Panc1 (cell line): ENCODE measurements at regions not wholly inside any gene's neighbourhood (a gene's known extent, or its start where the extent isn't known, plus 50 kb on each side); places are given as distances from the start of the nearest gene placed in this dataset.

ENCODE experiments used
- ATAC-seq: fragments of 200-7000 bp; cut with Tn5 transposase; 2 replicates; pipeline ENCODE4 v1.9.1; 2020; ENCODE audit warnings: mild to moderate bottlenecking, moderate library complexity
- BruUV-seq: library from RNA; stranded (reverse); fragments of 400-500 nt; replicated peaks from 2 replicates; lab custom pipeline; 2021; lab: Mats Ljungman, UMichigan
- CTCF ChIA-PET: fragments of 300-600 bp; sonication (Branson Sonifier 250); formaldehyde crosslinking; loops from one replicate; lab custom pipeline; 2022; ENCODE audit warnings: antibody characterized with exemption; lab: Charles Lee
- POLR2A ChIA-PET: fragments of 300-600 bp; sonication (Branson Sonifier 250); formaldehyde crosslinking; loops from one replicate; lab custom pipeline; 2022; ENCODE audit warnings: antibody characterized with exemption; lab: Charles Lee
- DNase-seq: peaks from one replicate; pipeline ENCODE4 v3.0.0-alpha.2; 2010; ENCODE audit warnings: low read depth, low spot score
- H3K27ac ChIP-seq: 2 replicates; pipeline ENCODE4 v1.5.1; 2011; ENCODE audit warnings: mild to moderate bottlenecking, low read length, inconsistent platforms
- H3K27me3 ChIP-seq: fragments of 200-500 bp; sonication (Bioruptor generic); 2 replicates; pipeline ENCODE4 v1.6.0; 2014; ENCODE audit warnings: low read length, inconsistent platforms; ENCODE audit not compliant: control insufficient read depth, insufficient read depth
- H3K36me3 ChIP-seq: fragments of 200-500 bp; sonication (Bioruptor generic); 2 replicates; pipeline ENCODE4 v1.5.1; 2014; ENCODE audit warnings: inconsistent platforms, mild to moderate bottlenecking, low read length, moderate library complexity; ENCODE audit not compliant: control insufficient read depth, insufficient read depth
- H3K4me1 ChIP-seq: 2 replicates; pipeline ENCODE4 v1.5.1; 2011; ENCODE audit warnings: inconsistent platforms, mild to moderate bottlenecking, low read length, moderate library complexity; ENCODE audit not compliant: control insufficient read depth, insufficient read depth
- H3K4me3 ChIP-seq, 2 experiments: 2 replicates each; pipeline ENCODE4 v1.5.1; 2011 to 2012; ENCODE audit warnings: low read depth in 2 of 2, low read length in 2 of 2, mild to moderate bottlenecking in 2 of 2, inconsistent platforms in 1 of 2, moderate library complexity in 1 of 2
- H3K9me3 ChIP-seq: fragments of 200-500 bp; sonication (Bioruptor generic); 2 replicates; pipeline ENCODE4 v1.5.1; 2014; ENCODE audit warnings: low read depth, mild to moderate bottlenecking, inconsistent platforms, low read length, moderate library complexity; ENCODE audit not compliant: control insufficient read depth, insufficient read depth
- POLR2AphosphoS5 ChIP-seq: IDR thresholded peaks from 2 replicates; pipeline ENCODE4 v1.6.1; 2012; ENCODE audit warnings: mild to moderate bottlenecking, low read depth, low read length, moderate library complexity
- SIN3A ChIP-seq: IDR thresholded peaks from 2 replicates; pipeline ENCODE4 v1.6.1; 2012; ENCODE audit warnings: low read depth, mild to moderate bottlenecking, low read length, moderate library complexity, borderline replicate concordance; ENCODE audit not compliant: insufficient read depth
- TCF7L2 ChIP-seq: IDR thresholded peaks from 2 replicates; pipeline ENCODE4 v1.6.1; 2011; ENCODE audit warnings: mild to moderate bottlenecking, low read depth, low read length, inconsistent platforms
- in situ Hi-C: cut with HindIII; loops from 2 replicates; pipeline ENCODE4 v1.10.0; 2016; ENCODE audit warnings: low sequenced_read_pairs, low pct_unique_long_range_greater_than_20kb
- intact Hi-C: fragments of 100-400 bp; cut with micrococcal nuclease; formaldehyde crosslinking; loops from one replicate; pipeline ENCODE4 v1.10.0; 2022; ENCODE audit not compliant: unreplicated experiment
- TF ChIP-seq, protein P1 (sequence below), 2 experiments: IDR thresholded peaks; 2 replicates each; pipeline ENCODE4 v1.6.1; 2011 to 2012; ENCODE audit warnings: low read depth in 2 of 2, control low read depth in 1 of 2, low read length in 1 of 2, mild to moderate bottlenecking in 1 of 2, moderate library complexity in 1 of 2; ENCODE audit not compliant: insufficient read depth in 1 of 2
- TF ChIP-seq, protein P2 (sequence below): fragments of 450-650 bp; IDR thresholded peaks from 2 replicates; pipeline ENCODE4 v1.5.1; 2017; ENCODE audit warnings: mild to moderate bottlenecking

DNA sequence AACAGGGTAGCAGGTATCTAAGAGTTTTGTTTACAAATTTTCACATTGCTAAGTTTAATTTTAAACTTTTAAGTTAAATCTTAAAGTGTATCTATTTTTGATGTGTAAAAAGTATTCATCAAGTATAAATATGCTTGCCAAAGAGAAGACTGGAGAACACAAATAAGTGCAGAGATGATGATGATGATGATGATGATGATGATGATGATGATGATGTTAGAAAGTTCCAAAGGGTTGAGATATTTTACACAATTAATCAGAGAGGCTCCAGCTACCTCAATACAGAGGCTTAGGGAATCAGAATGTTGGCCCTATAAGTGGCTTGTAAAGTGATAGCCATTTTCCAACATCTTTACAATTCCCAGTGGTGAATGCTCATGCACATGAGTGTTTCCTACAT is 209.0 kb upstream of the NPVF start:
- in situ Hi-C loops, result no loop called here
- Histone ChIP-seq H3K27ac (no peak overlapping the region), H3K4me1 (no peaks in the 10 kb centered on the region), H3K9me3 (no peaks in the 10 kb centered on the region), H3K36me3 (no peaks in the 10 kb centered on the region), H3K27me3 (no peaks in the 10 kb centered on the region), H3K4me3 (no peak overlapping the region)
- no peak for ATAC-seq
- DNase-seq, result no peak
- ChIA-PET POLR2A (no interaction called here), CTCF (no interaction called here)
- intact Hi-C loops, result no loop called here
- BruUV-seq, result no TSS peak
- TF ChIP-seq POLR2AphosphoS5 (no peak), SIN3A (no peak), TCF7L2 (no peak)
- TF ChIP-seq, protein P1, sequence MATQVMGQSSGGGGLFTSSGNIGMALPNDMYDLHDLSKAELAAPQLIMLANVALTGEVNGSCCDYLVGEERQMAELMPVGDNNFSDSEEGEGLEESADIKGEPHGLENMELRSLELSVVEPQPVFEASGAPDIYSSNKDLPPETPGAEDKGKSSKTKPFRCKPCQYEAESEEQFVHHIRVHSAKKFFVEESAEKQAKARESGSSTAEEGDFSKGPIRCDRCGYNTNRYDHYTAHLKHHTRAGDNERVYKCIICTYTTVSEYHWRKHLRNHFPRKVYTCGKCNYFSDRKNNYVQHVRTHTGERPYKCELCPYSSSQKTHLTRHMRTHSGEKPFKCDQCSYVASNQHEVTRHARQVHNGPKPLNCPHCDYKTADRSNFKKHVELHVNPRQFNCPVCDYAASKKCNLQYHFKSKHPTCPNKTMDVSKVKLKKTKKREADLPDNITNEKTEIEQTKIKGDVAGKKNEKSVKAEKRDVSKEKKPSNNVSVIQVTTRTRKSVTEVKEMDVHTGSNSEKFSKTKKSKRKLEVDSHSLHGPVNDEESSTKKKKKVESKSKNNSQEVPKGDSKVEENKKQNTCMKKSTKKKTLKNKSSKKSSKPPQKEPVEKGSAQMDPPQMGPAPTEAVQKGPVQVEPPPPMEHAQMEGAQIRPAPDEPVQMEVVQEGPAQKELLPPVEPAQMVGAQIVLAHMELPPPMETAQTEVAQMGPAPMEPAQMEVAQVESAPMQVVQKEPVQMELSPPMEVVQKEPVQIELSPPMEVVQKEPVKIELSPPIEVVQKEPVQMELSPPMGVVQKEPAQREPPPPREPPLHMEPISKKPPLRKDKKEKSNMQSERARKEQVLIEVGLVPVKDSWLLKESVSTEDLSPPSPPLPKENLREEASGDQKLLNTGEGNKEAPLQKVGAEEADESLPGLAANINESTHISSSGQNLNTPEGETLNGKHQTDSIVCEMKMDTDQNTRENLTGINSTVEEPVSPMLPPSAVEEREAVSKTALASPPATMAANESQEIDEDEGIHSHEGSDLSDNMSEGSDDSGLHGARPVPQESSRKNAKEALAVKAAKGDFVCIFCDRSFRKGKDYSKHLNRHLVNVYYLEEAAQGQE (IDR thresholded peaks at IDR 0.05; ENCODE audit: insufficient read depth in 1 of 2, low read depth in 2 of 2, low read length in 1 of 2), result no peak
- TF ChIP-seq, protein P2, sequence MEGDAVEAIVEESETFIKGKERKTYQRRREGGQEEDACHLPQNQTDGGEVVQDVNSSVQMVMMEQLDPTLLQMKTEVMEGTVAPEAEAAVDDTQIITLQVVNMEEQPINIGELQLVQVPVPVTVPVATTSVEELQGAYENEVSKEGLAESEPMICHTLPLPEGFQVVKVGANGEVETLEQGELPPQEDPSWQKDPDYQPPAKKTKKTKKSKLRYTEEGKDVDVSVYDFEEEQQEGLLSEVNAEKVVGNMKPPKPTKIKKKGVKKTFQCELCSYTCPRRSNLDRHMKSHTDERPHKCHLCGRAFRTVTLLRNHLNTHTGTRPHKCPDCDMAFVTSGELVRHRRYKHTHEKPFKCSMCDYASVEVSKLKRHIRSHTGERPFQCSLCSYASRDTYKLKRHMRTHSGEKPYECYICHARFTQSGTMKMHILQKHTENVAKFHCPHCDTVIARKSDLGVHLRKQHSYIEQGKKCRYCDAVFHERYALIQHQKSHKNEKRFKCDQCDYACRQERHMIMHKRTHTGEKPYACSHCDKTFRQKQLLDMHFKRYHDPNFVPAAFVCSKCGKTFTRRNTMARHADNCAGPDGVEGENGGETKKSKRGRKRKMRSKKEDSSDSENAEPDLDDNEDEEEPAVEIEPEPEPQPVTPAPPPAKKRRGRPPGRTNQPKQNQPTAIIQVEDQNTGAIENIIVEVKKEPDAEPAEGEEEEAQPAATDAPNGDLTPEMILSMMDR, result no peak

- CTCF ChIA-PET, result no interaction called here
- Histone ChIP-seq H3K4me3 (no peak overlapping the region), H3K36me3 (no peaks in the 10 kb centered on the region), H3K27me3 (no peaks in the 10 kb centered on the region), H3K9me3 (0 out of 2 replicates have a peak, but pooled peaks cover 9% of the 10 kb centered on the region), H3K4me1 (no peaks in the 10 kb centered on the region), H3K27ac (no peak overlapping the region)
- DNase-seq, result no peak
- intact Hi-C loops (no loop called here), in situ Hi-C loops (no loop called here)
- ATAC-seq, result no peak
- TF ChIP-seq, protein P2, result no peak
- TF ChIP-seq TCF7L2, result no peak
- no peak for TF ChIP-seq SIN3A
- TF ChIP-seq, protein P1 (IDR thresholded peaks at IDR 0.05; ENCODE audit: insufficient read depth in 1 of 2, low read depth in 2 of 2, low read length in 1 of 2), result no peak
- TF ChIP-seq POLR2AphosphoS5, result no peak
- BruUV-seq, result no TSS peak
- POLR2A ChIA-PET, result no interaction called here
These were observed 216.7 kb upstream of the NPVF start for GRCh38 chr7:25444991-25445390.
